Left ventricle myocardium inferior (tissue), 1 donor: ENCODE measurements at regions not wholly inside any gene's neighbourhood (a gene's known extent, or its start where the extent isn't known, plus 50 kb on each side); places are given as distances from the start of the nearest gene placed in this dataset.
"Not testable (repeated sequence)": the region's sequence is repeated elsewhere in the genome, so short reads cannot be mapped to it uniquely, and the experiment has no call there.

Source experiments
- DNase-seq: peaks from one replicate; pipeline ENCODE4 v3.0.0-alpha.2; 2020
- H3K27ac ChIP-seq: fragments of 200-600 bp; replicated peaks from 2 replicates; pipeline ENCODE4 v1.8.0; 2021
- H3K27me3 ChIP-seq: fragments of 200-600 bp; 2 replicates; pipeline ENCODE4 v1.8.0; 2021; ENCODE audit warnings: low read depth
- H3K36me3 ChIP-seq: fragments of 200-600 bp; 2 replicates; pipeline ENCODE4 v1.8.0; 2021
- H3K4me1 ChIP-seq: fragments of 200-600 bp; 2 replicates; pipeline ENCODE4 v1.8.0; 2021
- H3K4me3 ChIP-seq: fragments of 200-600 bp; 2 replicates; pipeline ENCODE4 v1.8.0; 2021; ENCODE audit warnings: mild to moderate bottlenecking, moderate library complexity
- H3K9me3 ChIP-seq: fragments of 200-600 bp; replicated peaks from 2 replicates; pipeline ENCODE4 v1.8.0; 2021
- CTCF ChIP-seq: fragments of 200-600 bp; IDR thresholded peaks from 2 replicates; pipeline ENCODE4 v1.8.0; 2021; ENCODE audit warnings: antibody characterized with exemption, mild to moderate bottlenecking, borderline replicate concordance
- intact Hi-C: fragments of 100-400 bp; cut with micrococcal nuclease; formaldehyde crosslinking; loops from one replicate; pipeline ENCODE4 v1.11.0; 2022
- donor health status: DM: no; HTN: yes; CAD: no; lungs with severe emphysema.

DNA sequence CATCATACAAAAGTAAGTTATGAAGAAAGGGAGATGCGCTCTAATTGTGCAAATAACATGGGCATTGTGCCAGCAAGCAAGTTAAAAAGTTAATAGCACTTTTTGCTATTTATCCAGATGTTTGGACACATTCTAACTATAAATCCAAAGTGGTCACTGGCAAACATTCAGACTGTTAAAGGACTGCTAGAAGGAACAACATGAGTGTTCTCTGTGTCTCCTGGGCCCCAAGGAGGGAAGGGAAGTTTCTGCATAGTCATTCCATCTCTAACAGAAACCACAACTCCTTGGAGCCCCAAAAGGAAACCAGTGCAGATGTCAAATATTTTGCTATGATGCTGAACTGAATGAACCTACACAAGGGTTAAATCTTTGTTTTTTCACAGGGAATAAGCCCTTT is 213.3 kb upstream of the HNRNPA3 start:
- Histone ChIP-seq H3K27ac (no peak overlapping the region), H3K9me3 (no peaks in the 10 kb centered on the region), H3K4me3 (no peak overlapping the region), H3K4me1 (no peaks in the 10 kb centered on the region), H3K36me3 (no peaks in the 10 kb centered on the region), H3K27me3 (peaks cover 6% of the 10 kb centered on the region)
- intact Hi-C loops: no loop called here
- DNase-seq: no peak
- TF ChIP-seq CTCF: no peak

DNA sequence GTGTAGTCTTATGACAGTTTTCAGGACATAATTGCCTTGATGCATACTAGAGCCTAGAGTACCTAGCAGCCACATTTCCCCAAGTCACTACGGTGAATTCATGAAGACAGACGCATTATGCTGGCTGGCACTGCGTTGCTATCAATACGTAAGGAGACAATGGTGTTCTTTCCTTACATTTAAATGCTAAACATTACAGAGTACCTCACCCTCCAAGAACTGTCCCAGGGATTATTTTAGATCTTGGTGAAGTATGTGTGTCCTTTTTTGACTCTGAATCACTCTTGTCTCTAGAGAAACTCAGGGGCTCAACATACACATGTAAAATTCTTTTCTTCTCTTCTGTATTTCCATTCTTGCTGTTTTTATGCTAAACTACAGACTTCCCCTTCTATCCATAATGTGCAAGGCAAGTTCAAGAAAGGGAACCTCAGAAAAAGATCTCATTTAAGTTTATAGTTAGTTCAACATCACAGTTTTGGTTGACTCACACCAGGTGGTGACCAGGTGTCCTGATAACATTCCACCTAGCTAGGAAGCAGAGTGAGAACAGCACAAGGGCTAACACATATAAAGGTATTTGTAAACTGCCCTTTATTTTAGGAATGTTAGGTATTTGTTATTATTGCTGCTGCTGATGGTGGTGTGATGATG is 212.4 kb upstream of the HNRNPA3 start:
- Histone ChIP-seq H3K36me3 (no peaks in the 10 kb centered on the region), H3K9me3 (no peaks in the 10 kb centered on the region), H3K4me1 (no peaks in the 10 kb centered on the region), H3K27ac (no peak overlapping the region), H3K27me3 (peaks cover 6% of the 10 kb centered on the region), H3K4me3 (no peak overlapping the region)
- intact Hi-C loops: no loop called here
- no peak for DNase-seq
- no peak for TF ChIP-seq CTCF

GRCh38 chr2:177000715-177001072 is 211.9 kb upstream of the HNRNPA3 start:
- Histone ChIP-seq H3K4me3 (no peak overlapping the region), H3K27me3 (peaks cover 6% of the 10 kb centered on the region), H3K36me3 (no peaks in the 10 kb centered on the region), H3K27ac (no peak overlapping the region), H3K9me3 (no peaks in the 10 kb centered on the region), H3K4me1 (no peaks in the 10 kb centered on the region)
- TF ChIP-seq CTCF: no peak
- DNase-seq: no peak
- intact Hi-C loops: no loop called here

- H3K4me1 ChIP-seq: no peaks in the 10 kb centered on the region
- H3K4me3 ChIP-seq: no peak overlapping the region
- H3K27ac ChIP-seq: no peak overlapping the region
- TF ChIP-seq CTCF: no peak
- peaks cover 6% of the 10 kb centered on the region for H3K27me3 ChIP-seq
- no peaks in the 10 kb centered on the region for H3K36me3 ChIP-seq
- no peak for DNase-seq
- intact Hi-C loops: no loop called here
- no peaks in the 10 kb centered on the region for H3K9me3 ChIP-seq
Observed at GRCh38 chr2:177001334-177001733, 211.3 kb upstream of the HNRNPA3 start.

- H3K36me3 ChIP-seq: no peaks in the 10 kb centered on the region
- H3K27me3 ChIP-seq: peaks cover 12% of the 10 kb centered on the region
- TF ChIP-seq CTCF: no peak
- H3K27ac ChIP-seq: no peak overlapping the region
- H3K4me3 ChIP-seq: no peak overlapping the region
- intact Hi-C loops: no loop called here
- H3K4me1 ChIP-seq: no peaks in the 10 kb centered on the region
- peaks cover 6% of the 10 kb centered on the region for H3K9me3 ChIP-seq
- DNase-seq: no peak
Observed at GRCh38 chr2:177002983-177003382, 209.6 kb upstream of the HNRNPA3 start.

DNA sequence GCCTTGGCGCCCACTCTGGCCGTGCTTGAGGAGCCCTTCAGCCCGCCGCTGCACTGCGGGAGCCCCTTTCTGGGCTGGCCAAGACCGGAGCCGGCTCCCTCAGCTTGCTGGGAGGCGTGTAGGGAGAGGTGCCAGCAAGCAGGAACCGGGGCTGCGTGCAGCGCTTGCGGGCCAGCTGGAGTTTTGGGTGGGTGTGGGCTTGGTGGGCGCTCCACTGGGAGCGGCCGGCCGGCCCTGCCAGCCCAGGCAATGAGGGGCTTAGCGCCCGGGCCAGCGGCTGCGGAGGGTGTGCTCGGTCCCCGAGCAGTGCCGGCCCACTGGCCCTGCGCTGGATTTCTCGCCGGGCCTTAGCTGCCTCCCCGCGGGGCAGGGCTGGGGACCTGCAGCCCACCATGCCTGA is 204.9 kb upstream of the HNRNPA3 start:
- H3K4me1 ChIP-seq, H3K4me3 ChIP-seq, H3K36me3 ChIP-seq, H3K27me3 ChIP-seq, DNase-seq, intact Hi-C loops, H3K27ac ChIP-seq, H3K9me3 ChIP-seq: not testable (repeated sequence)

DNA sequence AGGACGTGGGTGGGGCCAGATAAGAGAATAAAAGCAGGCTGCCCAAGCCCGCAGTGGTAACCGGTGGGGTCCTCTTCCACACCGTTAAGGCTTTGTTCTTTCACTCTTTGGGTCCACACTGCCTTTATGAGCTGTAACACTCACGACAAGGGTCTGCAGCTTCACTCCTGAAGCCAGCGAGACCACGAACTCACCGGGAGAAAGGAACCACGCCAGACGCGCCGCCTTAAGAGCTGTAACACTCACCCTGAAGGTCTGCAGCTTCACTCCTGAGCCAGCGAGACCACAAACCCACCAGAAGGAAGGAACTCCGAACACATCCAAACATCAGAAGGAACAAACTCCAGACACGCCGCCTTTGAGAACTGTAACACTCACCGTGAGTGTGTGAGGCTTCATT is 203.9 kb upstream of the HNRNPA3 start:
- H3K27ac ChIP-seq, H3K27me3 ChIP-seq, intact Hi-C loops, H3K4me1 ChIP-seq, H3K36me3 ChIP-seq, H3K9me3 ChIP-seq, H3K4me3 ChIP-seq, DNase-seq: not testable (repeated sequence)
